ENCODE measurements at regions not wholly inside any gene's neighbourhood (a gene's known extent, or its start where the extent isn't known, plus 50 kb on each side); places are given as distances from the start of the nearest gene placed in this dataset.
"Not testable (repeated sequence)": the region's sequence is repeated elsewhere in the genome, so short reads cannot be mapped to it uniquely, and the experiment has no call there.

DNA sequence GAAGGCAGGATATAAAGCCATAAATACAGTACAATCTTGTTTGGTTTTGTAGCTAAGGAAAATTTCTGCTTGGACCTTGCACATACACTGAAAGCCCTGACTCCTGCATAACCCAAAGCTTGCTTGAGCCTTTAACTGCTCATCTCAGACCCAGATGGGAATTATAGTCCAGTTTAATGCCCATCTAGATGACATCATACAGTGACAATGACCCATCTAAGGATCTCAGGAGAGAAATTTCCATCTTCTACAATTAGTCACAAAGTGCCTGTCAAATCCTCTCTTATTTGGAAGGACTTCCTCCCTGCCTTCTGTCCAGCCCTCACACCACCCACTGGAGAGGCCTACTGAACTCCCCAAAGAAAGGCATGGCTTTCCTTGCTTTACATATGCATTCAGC, 69.3 kb downstream of the BTBD3 start:
- DNase-seq (ENCODE audit: low spot score): no peak
- TF ChIP-seq, protein P1, sequence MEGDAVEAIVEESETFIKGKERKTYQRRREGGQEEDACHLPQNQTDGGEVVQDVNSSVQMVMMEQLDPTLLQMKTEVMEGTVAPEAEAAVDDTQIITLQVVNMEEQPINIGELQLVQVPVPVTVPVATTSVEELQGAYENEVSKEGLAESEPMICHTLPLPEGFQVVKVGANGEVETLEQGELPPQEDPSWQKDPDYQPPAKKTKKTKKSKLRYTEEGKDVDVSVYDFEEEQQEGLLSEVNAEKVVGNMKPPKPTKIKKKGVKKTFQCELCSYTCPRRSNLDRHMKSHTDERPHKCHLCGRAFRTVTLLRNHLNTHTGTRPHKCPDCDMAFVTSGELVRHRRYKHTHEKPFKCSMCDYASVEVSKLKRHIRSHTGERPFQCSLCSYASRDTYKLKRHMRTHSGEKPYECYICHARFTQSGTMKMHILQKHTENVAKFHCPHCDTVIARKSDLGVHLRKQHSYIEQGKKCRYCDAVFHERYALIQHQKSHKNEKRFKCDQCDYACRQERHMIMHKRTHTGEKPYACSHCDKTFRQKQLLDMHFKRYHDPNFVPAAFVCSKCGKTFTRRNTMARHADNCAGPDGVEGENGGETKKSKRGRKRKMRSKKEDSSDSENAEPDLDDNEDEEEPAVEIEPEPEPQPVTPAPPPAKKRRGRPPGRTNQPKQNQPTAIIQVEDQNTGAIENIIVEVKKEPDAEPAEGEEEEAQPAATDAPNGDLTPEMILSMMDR (IDR thresholded peaks at IDR 0.05; ENCODE audit: extremely low read depth, missing control alignments): no peak

DNA sequence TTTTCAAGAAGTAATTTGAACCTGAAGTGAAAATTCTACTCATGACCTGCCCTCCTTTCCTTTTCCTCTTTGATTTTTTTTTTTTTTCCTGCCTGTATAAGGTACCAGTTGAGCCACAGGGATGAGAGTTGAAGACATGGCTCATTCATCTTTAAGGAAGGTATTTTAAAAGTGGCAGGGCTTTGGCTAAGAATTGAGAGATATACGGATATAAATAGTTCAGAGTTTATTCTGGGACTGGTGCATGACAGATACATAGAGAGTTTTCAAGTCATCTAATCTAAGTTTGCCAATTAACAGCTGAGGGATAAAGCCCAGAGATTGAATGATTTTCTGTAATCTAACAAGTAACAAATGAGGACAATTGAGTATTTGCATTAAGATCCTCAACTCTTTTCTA, 69.8 kb downstream of the BTBD3 start:
- DNase-seq (ENCODE audit: low spot score): no peak
- TF ChIP-seq, protein P1 (IDR thresholded peaks at IDR 0.05; ENCODE audit: extremely low read depth, missing control alignments): no peak

DNA sequence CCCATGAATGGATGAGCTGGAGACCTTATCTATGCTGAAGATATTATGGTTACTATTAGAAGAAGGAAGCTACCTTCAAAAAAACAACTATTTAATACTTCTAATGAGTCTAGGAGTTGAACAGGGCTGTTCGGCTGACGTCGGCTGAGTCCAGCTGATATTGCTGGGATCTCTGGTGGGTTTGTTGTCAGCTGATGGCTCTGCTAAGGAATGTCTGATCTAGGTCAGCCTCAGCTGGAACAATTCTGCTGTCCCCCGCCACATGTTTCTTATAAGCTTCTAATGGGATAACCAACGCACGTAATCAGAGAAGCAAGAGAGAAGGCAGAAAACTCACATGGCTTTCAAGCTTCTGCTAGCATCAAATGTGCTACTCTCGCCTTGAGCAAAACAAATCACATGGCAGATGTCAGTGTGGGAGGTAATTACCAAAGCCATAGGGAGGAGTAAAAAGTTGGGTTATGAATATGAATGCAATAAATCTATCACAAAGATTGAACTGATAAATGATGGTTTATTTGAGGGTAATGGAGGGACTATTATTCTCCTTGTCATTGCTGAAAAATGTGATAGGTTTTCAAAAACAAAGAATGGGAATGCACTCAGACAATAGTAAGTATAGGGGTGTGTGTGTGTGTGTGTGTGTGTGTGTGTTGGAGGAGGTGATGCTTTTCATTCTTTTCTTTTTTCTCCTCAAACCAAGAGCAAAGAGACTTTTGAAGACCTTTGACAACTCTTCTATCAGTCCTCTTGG, 71.5 kb downstream of the BTBD3 start:
- TF ChIP-seq, protein P1 (IDR thresholded peaks at IDR 0.05; ENCODE audit: extremely low read depth, missing control alignments): no peak
- DNase-seq (ENCODE audit: low spot score): no peak

DNA sequence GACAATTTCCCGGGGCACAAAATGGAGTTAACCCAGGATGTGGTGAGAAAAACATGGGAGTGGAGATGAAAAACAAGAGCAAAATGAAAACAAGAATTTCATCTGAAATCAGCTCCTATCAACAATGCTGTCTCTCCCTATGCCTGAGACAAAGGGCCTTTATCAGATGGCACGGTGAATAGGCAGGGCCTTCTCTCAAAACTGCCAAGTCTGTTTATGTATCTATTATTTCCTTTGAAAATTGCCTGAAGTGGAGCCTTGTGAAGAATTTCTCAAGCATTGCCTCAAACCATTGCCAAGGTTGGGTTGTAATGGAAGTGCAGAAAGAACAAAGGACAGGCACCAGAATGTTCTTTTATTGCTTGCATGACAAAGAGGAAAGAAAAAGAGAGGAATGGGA, 74.7 kb downstream of the BTBD3 start:
- TF ChIP-seq, protein P1 (IDR thresholded peaks at IDR 0.05; ENCODE audit: extremely low read depth, missing control alignments): no peak

DNA sequence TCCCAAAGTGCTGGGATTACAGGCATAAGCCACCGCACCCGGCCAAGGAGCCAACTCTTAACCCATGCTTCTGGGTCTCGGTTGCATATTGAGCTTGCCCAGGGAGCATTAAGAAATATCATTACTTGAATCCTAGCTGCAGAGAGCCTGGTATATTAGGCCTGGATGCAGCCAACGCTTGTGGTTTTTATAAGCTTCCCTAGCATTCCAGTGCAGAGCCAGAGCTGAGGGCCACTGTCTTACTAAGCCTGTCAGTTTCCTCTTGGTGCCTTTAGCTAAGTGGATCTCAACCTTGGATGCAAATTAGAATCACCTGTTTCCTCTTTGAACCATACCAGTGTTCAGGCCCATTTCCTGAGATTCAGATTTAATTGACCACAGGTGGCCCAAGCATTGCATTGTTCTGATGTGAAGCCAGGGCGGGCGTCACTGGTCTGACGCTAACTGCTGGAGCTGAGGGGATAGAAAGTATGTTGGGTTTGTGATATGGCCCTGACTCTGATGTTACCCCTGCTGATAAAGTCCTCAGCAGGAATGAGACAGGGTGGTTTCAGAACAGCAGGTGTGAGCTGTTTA, 76.3 kb downstream of the BTBD3 start:
- TF ChIP-seq, protein P1 (IDR thresholded peaks at IDR 0.05; ENCODE audit: extremely low read depth, missing control alignments): no peak

More for the DNA sequence above, 74.7 kb downstream of the BTBD3 start:
- no peak for DNase-seq (ENCODE audit: low spot score)

DNA sequence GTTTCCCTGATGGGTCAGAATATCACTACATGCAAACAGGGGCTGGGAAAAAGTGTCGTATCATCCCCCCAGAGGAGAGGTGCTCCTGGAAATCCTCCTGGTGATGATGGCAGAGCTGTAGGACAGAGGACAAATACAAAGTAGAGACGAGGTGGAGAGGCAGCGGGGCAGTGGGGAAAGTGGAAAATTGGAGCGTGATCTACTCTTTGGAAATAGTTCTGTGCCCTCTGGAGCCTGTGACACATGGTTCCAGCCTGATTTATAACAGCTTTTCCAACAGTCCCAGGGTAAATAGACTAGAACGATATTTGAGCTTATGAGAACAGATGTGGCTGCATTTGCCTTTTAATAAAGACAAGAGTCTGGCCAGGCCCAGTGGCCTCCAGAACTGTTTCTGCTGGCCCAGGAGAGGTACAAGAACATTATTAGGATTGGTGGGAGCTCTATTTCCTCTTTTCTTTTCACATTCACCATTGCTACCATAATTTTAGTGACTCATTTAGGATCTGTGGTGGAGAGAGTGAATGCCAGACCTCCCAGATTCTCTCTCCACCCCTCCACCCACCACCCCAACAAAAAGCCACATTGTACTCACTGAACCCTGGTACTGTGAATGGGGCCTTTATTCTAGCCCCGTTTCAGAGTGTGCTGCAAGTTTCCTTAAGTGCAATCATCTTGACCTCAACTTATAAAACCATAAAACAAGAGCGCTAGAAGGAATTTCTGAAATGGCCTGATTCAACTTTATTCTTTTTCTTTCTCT, 78.3 kb downstream of the BTBD3 start:
- TF ChIP-seq, protein P1 (IDR thresholded peaks at IDR 0.05; ENCODE audit: extremely low read depth, missing control alignments): no peak
- DNase-seq (ENCODE audit: low spot score): no peak

More for the DNA sequence above, 76.3 kb downstream of the BTBD3 start:
- DNase-seq (ENCODE audit: low spot score): no peak

DNA sequence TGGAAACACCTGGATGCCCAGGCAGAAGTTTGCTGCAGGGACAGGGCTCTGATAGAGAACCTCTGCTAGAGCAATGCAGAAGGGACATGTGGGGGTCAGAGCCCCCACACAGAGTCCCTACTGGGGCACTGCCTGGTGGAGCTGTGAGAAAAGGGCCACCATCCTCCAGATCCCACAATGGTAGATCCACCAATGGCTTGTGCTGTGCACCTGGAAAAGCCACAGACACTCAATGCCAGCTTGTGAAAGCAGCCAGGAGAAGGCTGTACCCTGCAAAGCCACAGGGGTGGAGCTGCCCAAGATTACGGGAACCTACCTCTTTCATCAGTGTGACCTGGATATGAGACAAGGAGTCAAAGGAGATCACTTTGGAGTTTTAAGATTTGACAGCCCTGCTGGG, 87.1 kb downstream of the BTBD3 start:
- not testable (repeated sequence) for DNase-seq (ENCODE audit: low spot score)

Data from GM20000 (cell line).